ENCODE measurements at regions not wholly inside any gene's neighbourhood (a gene's known extent, or its start where the extent isn't known, plus 50 kb on each side); places are given as distances from the start of the nearest gene placed in this dataset.

- no peak for TF ChIP-seq CTCF (IDR thresholded peaks at IDR 0.05; ENCODE audit: low read depth, low read length)
- DNase-seq (ENCODE audit: extremely low read depth, low read depth): no peak
Measured at GRCh38 chr3:56977561-56977889, 82.9 kb upstream of the SPATA12 start.

GRCh38 chr3:56976651-56977560 is 83.6 kb upstream of the SPATA12 start:
- no peak for TF ChIP-seq CTCF (IDR thresholded peaks at IDR 0.05; ENCODE audit: low read depth, low read length)
- peak; percentile 7 for DNase-seq (ENCODE audit: extremely low read depth, low read depth)

- no peak for DNase-seq (ENCODE audit: extremely low read depth, low read depth)
- TF ChIP-seq CTCF (IDR thresholded peaks at IDR 0.05; ENCODE audit: low read depth, low read length): no peak
Measured at GRCh38 chr3:56975567-56975966, 84.9 kb upstream of the SPATA12 start.

- TF ChIP-seq CTCF (IDR thresholded peaks at IDR 0.05; ENCODE audit: low read depth, low read length): no peak
- no peak for DNase-seq (ENCODE audit: extremely low read depth, low read depth)
Measured at GRCh38 chr3:56974247-56974930, 86.1 kb upstream of the SPATA12 start.

GRCh38 chr3:56971816-56972215 is 88.6 kb upstream of the SPATA12 start:
- no peak for TF ChIP-seq CTCF (IDR thresholded peaks at IDR 0.05; ENCODE audit: low read depth, low read length)
- DNase-seq (ENCODE audit: extremely low read depth, low read depth): no peak

- no peak for TF ChIP-seq CTCF (IDR thresholded peaks at IDR 0.05; ENCODE audit: low read depth, low read length)
- DNase-seq (ENCODE audit: extremely low read depth, low read depth): no peak
Measured at GRCh38 chr3:56971261-56971660, 89.2 kb upstream of the SPATA12 start.

- DNase-seq (ENCODE audit: extremely low read depth, low read depth): no peak
- no peak for TF ChIP-seq CTCF (IDR thresholded peaks at IDR 0.05; ENCODE audit: low read depth, low read length)
Measured at GRCh38 chr3:56970461-56970879, 90.0 kb upstream of the SPATA12 start.

Data from AG09319 (cell line).